HPDE6-E6E7 (cell line): ENCODE measurements at regions not wholly inside any gene's neighbourhood (a gene's known extent, or its start where the extent isn't known, plus 50 kb on each side); places are given as distances from the start of the nearest gene placed in this dataset.
A peak's percentile ranks its signal among the peaks of the same experiment; 100 is the strongest.

Experiments used
- DNase-seq: peaks from one replicate; pipeline ENCODE4 v3.0.0; 2011; ENCODE audit warnings: missing footprints; ENCODE audit errors: extremely low spot score

DNA sequence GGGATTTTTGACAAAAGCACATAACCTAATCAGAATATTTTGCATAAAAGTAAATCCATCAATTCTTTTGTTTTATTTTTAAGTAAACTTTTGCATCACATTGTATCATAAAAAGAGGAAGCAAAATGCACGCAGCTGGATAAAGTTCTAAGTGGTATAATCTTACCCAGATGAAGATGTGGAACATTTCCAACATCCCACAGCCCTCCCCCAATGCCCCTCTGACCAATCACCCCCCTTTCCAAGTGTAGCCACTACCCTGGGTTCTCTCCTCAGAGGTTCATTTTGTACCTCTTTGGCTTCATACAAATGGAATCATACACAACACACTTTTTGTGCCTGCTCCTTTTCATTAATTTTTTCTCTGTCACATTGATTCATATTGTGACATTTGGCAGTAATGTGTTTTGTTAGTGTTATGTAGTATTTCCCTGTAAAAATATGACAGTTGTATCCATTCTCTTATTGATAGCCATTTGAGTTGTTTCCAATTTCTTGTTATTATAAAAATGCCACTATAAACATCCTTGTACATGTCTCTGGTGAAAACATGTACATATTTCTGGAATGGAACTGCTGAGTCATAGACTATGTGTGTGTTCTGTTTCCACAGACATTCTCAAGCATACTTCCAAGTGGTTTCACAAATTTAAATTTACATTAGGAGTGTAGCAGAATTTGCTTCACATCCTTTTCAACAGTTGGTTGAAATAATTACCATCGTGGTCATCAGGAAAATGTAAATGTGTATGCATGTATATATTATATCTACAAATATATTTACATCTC lies 92.9 kb upstream of the SYNDIG1 start:
- no peak for DNase-seq

DNA sequence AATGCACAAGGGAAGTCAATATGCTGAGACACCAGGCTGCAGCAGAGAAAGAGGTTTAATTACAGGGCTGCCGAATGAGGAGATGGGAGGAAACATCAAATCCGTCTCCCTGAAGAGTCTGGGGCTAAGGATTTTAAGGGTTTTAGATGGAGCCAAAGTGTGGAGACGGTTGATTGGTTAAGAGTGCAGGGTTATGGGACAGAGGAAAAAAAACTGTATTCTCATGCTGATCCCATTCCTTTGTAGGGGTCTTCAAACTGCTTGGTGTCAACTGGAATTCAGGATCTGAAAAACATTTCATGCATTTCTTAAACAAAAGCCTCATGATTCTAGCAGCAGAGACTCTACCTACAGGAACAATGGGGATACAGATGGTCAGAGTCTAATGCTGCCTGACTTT lies 96.1 kb upstream of the SYNDIG1 start:
- DNase-seq: no peak

DNA sequence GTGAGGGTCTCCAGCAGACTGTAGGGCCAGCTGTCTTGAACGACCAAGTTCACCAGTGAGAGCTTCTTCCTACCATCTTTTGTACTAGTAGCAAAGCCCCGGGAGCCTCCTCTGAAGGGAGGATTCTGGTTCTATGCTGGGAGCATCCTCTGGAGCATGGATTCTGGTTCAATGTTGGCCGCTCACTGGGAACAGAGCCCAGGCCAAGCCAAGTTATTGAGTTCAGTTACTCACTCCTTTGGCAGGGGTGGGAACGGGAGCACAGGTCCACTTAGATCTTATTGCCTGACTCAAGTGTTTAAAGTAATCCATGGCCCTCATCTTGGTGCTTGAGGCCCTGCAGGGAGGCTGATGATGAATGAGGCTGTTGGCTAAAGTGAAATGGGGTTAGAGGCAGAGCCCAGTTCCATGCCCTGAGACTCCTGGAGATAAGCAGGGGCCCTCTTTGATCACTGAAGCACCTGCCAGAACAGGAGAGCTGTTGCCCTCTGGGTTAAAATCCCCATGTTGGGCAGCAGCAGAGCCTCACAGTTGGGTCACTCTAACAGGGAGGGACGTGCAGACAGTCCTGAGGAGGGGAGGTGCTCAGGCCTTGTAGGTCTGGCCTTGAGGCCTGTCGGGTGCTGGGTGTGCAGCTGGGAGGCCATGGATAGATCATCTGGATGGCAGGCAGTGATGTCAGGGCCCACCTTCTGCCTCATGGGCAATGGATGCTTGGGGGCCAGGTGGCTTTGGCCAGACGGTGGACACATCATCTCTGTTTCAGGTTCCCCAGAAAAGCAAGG lies 98.3 kb upstream of the SYNDIG1 start:
- DNase-seq: no peak

DNA sequence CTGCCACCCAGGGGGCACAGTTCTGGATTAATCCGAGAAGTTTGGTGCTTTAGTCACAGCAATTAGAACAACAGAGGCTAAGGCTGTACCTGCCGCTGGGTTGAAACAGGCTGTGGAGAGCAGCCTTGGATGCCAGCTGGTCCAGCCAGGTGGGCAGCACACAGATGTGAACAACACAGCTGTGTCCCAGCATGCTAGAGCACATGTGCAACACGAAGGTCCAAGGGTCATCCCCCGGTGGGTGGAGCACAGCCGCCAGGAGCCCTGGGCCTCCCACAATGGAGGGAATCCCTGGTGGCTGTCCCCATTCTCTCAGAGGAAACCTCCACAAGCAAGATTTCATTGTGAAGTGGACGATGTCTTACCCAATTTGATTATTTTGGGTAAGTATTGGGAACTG lies 99.2 kb upstream of the SYNDIG1 start:
- DNase-seq: no peak

DNA sequence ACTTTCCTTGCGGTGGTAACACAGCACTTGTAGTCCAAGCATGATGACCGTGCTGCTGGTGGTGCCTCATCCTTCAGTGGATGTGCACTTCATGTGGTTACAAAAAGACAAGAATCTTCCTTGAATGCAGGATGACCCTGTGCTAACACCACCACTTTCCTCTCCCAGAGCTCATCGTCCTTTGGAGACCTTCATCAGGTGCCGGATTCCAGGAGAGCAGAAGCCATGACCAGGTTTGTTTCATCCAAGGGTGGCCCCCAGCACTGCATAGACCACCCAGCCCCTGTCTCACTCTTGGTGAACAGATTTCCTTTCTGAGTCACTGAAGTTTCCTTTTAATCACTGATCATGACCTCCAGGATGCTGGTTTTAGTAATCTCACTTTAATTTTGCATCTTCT lies 101.2 kb upstream of the SYNDIG1 start:
- no peak for DNase-seq

DNA sequence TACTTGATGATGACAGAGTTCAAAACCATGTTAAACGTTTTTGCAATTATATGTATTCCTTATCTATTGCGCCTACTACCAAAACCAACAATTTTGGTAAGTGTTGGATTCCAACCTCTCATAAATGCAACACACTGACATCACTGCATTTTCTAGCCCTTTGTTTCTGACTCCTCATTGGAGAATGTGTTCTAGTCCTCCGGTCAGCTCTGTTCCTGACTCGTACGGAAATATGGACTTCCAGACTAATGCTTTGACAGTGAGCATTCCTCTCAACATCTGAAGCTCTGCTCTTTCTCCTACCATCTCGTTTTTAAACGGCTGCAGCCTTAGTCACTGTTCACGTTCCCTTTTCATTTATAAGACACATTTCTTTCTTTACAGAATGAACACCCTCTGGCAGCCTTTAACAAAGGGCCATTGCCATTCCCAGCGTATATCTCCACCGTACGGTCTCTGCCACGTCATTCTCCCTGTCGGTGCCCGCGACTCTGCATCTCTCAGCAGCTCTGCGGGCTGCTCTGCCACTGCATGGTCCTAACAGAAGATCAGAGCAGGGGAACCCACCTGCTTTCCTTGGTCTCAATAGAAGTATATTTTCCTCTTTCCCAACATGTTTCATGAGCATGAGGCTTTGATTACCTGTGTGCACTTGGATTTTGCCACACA lies 103.0 kb upstream of the SYNDIG1 start:
- no peak for DNase-seq

DNA sequence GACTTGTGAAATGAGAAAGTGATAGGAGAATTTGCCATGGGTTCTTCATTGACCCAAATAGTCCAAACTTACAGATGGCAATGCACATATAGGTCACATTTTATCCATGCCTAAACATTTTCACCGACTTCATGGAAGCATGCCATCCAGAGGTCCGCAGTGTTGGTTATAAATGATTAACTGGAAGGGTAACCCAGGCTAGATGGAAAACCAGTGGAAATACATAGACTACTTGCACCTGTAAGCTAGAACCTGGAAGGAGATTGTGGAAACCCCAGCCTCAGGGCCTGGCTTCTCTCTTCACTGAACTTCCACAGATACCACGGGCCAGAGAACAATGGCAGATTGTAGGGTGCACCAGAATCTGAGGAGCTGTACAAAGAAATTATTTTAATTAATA lies 103.8 kb upstream of the SYNDIG1 start:
- DNase-seq: no peak

DNA sequence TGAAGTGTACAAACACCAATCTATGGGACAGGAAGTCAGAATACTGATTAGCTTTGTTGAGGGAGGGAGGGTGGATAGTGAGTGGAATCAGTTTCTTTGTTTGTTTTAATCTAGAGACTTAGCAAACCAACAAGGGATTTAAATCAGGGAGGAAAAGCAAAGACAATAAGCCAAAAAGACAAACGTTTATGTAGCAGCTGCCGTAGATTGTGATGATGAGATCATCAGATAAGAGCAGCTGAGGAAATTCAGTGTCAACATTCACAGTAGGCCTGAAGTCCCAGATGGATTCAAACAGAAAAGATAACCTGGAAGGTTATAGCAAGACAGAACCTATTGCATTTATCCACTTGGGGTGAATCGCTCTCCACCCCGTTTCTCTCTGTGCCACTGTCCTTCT lies 104.9 kb upstream of the SYNDIG1 start:
- no peak for DNase-seq

DNA sequence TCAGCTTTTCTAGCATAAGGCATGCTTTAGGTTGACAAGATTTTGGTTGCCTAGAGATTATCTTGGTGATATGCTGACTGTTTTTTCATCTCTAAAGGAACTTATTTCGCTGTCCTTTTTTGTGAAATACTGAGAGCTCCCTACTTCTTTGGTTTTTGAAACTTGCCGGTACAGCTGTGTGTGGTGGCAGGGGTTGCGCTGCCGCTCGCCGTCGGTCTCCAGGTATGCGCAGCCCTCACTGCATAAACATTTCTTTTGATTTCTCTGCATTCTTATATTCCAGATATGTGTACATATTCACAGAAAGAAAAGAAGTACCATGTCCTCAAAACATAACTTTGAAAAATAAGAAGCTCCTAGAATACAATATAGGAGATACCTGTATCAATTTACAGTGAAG lies 106.4 kb upstream of the SYNDIG1 start:
- DNase-seq: no peak

DNA sequence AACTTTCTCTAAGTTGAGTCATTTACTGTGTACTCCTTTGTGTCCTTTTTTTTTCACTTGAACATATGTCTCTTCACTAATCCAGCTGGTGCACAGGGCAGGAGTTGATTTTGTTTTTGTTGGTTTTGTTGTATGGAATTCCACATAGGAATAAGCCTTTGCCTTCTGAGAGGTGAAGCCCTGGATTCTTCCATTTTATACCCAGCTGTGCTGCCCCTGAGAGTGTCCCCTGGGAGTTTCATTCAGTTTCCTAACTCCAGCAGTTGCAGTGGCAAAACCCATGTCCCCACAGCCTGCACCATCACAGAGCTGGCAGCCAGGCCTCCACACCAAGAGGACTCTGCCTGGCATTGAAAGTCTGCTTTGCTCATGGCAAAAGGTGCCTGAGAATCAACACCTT lies 107.3 kb upstream of the SYNDIG1 start:
- DNase-seq: no peak

DNA sequence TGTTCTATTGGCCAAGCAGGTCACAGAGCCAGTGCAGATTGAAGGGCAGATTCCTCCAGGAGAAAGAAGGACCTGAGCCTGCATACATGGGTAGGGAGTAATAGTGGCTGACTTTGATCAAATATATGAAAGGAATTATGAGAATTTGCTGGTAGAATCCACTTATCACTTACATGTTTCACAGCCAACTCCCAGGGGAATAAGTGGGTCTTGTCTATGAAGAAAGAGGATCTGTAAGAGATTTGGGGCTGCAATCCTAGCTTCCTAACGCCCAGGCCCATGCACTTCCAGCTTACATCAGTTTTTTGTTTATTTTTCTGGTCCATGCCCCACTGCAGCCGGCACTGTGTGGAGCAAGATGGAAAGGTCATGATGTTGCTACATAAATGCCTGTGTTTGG lies 107.9 kb upstream of the SYNDIG1 start:
- no peak for DNase-seq

DNA sequence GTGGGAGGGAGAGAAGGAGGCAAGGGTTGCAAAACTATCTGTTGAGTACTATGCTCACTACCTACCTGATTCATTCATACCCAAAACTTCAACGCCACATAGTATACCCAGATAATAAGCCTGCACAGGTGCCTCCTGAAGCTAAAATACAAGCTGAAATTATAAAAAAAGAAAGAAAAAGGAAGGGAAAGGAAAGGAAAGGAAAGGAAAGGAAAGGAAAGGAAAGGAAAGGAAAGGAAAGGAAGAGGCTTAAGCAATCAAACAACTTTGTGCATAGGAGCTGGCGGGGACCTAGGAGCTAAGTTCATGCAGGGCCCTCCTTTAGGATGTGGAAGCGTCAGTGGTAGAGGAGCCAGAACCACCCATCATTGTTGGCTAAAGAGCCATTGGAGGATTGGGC lies 108.9 kb upstream of the SYNDIG1 start:
- no peak for DNase-seq

DNA sequence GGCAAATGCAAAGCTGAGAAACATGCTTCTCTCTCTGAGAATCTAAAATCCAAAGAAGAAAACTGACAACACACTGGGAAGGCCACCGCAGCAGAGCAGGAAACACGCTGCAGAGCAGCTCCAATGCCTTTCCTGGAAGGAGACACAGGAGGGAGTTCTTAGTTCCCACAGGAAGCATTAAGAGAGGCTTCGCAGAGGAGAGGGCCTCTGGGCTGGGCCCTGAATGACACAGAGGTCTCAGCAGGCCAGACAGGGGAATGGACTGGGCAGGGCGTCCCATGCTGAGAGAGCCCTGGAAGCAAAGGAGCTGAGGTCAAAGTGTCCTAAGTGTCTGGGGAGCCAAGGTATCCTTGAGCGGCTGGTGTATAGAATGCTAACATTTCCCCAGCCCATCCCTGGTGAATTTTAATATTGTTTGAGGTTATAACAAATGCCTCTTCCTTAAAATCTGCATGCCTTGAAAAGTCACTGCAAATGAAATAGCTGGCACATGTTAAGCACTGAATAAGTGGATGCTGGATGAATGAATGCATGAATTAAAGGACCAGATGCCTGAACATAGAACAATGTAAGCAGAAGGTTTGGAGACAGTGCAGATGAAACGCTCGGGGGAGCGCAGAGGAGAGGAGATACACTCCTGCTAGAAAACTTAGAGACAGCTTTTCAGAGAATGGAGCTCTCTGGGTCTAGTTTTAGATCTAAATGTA lies 110.0 kb upstream of the SYNDIG1 start:
- DNase-seq: no peak

DNA sequence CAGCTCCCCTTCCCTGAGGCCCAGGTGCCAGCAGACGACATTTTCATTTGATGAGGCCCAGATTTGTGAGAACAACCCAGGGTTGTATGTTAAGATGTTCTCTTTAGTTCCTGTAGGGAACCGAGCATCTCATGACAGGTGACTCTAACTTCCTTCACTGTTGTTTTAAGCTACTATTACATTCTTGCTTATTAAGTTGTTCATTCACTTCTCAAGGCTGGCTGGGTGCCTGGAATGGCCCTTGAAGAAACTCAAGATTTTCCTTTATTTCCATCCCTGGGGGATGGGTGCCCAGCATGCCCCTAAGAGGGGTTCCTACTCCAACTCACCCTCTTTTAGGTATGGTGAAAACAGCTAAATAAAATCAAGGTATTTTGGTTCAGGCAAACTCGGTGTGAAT lies 111.5 kb upstream of the SYNDIG1 start:
- DNase-seq: no peak

DNA sequence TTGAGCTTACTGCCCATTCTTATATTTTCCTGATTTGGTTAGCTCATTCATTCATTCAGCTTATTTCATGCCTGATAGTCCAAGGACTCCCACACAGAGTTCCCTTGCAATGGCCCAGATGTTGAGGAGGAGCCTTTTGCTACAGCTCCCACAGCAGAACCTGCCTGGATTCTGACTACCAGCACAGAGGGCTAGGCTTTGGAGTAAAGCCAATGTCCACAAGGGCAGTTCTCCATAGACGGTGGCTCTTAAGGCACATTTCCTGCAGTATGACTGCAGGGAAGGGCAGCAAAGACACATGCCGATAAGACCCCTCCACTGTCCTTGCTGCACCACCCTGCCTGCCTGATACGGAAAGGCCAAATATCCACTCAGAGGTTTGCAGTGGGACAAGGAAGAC lies 112.3 kb upstream of the SYNDIG1 start:
- no peak for DNase-seq

DNA sequence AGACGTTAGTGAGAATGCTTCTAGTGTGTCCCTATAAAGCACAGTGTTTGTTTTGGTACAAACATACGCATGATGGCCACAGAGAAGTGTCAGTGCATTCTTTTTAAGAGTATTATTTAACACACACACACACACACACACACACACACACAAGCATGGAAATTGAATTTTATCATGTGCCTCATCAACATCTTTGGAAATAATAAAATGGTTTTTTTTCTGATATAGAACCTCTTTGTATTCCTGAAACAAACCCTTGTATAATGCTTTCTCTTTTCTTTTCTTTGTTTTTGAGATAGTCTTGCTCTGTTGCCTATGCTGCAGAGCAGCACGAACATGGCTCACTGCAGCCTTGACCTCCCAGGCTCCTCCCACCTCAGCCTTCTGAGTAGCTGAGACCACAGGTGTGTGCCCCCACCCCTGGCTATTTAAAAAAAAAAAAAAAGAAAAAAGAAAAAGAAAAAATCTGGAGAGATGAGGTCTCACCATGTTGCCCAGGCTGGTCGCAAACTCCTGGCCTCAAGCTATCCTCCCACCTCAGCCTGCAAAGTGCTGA lies 116.2 kb upstream of the SYNDIG1 start:
- no peak for DNase-seq

DNA sequence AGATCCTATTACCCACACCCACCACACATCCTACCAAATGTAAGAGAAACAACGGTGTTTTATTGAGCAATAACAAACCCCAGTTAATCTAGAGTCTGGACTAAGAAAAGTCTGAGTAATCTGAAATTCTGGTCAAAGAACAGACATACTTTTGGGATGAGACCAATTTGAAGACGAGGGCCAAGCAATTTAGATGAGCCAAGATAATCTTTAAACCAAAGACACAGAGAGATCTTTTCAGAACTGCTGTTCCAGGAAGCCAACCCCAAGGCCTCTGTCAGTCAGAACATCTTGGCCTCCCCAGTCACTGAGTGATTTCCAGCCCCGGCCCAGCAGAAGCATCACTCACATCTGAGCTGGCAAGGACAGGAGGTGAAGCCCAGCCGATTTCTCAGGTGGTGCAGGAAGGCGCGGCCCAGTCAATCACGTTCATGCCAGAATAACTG lies 118.5 kb upstream of the SYNDIG1 start:
- no peak for DNase-seq

DNA sequence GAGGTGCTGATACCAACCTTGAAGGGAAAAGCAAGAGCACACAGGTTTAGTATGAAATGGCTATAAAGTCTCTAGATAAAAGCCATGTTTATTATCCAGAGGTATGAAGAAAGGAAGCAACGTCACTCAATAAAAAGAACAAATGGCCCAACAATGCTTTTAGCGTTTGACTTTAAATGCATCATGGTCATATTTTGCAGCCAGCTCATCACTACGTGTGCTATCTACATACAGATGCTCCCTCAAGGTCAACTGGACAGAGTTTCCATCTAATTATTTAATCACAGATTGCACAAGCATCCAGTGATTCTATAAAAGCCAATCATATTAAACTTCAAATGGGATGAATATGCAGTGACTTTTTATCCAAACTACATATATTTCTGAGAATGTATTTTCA lies 127.6 kb upstream of the SYNDIG1 start:
- DNase-seq: no peak

DNA sequence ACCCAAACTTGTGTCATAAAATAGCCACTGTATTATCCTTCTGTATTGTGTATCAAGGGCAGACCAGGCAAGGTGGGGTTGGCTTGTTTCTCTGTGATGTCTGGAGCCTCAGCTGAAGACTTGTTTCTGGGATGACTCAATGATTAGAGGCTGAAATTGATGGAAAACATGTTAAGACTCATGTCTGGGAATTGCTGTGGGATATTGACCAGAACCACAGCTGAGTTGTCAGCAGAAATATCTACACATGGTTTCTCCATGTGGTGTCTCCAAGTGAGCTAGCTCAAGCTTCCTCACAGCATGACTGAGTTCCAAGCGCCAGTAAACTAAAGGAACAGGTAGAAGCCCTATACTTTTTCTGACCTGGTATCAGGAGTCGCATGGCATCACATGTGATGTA lies 128.5 kb upstream of the SYNDIG1 start:
- no peak for DNase-seq

DNA sequence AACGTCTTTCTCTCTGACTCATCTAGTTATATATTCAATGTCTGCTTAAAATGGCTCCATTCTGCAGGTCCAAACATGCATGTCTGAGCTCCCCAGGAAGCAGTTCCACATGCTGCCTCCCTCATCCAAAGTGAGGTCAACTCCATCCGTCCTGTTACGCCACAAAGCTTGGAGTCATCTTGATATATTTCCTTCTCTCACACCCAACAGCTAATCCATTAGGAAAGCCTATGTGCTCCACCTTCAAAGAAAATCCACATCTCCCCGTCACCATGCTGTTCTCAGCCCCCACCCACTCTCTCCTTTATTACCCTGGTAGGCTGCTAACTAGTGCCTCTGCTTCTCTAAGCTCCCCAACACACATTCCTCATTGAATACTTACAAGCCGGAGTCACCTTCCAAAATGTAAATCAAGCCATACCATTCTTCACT lies 130.2 kb upstream of the SYNDIG1 start:
- peak; percentile 91 for DNase-seq

DNA sequence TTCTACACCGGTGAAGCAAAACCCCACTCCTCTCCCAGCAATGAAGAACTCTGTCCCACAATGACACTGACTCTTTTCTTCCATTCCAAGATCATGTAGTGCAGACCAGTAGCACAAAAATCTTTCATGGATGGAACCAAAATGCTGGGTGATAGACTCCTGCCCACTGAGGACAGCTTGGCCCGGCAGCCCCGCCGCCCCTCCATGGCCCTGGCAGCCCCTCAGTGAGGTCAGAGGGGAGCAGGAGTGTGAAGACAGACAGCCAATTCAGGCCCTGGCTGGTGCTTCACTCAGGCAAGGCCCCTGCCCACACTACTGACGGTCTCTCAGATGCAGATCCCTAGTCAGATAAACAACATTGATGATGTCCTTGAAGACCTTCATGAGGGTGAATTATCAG lies 131.9 kb upstream of the SYNDIG1 start:
- DNase-seq: no peak

DNA sequence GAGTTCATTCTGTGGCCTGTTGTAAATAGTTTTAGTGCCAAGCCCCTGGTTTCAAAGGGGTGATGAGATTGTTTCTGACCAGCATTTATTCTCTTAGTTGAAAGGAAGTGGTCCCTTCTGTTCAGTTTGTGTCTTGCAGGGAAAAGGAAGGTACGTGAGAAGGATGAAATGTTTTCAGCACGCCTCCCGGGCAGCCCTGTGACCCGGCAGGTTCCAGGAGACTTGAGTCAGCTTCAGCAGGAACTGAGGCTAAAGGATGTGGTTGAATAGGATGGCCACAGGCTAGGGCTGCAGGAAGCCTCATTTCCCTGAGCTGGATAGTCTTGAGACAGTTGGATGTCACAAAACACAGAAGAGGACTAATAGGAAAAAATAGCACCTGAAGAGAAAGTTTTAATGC lies 132.4 kb upstream of the SYNDIG1 start:
- DNase-seq: peak; percentile 43
